Midbrain (tissue), 1 donor: ENCODE measurements at regions not wholly inside any gene's neighbourhood (a gene's known extent, or its start where the extent isn't known, plus 50 kb on each side); places are given as distances from the start of the nearest gene placed in this dataset.
"Not testable (repeated sequence)": the region's sequence is repeated elsewhere in the genome, so short reads cannot be mapped to it uniquely, and the experiment has no call there.

Experiments
- DNase-seq: peaks from one replicate; lab custom pipeline; 2025; lab: John Stamatoyannopoulos, UW

DNA sequence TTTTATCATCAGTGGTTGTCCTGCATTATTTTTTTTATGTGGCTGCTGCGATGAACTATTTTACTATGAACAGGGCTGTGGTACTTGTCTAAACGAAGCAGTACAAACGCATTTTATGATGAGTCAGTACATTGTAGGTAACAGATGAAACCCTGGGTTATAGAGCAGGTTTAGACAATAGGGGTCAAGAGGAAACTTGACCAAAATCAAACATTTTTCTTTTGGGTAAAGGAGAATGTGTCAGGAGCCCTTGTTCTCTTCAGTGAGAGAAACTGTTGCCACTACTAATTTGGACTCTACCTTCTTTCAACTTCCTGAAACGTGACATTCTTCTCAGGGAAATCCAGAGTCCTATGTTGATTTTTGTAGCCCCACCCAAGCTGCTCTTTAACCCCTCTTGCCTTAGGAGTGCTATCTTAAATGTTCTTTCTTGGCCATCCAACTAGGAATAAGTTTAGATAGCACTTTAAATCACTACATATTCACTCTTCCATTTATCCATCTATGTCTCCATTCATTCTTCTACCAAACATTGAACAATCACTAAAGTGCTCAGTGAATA lies 415.8 kb upstream of the NR3C2 start:
- DNase-seq: no peak

DNA sequence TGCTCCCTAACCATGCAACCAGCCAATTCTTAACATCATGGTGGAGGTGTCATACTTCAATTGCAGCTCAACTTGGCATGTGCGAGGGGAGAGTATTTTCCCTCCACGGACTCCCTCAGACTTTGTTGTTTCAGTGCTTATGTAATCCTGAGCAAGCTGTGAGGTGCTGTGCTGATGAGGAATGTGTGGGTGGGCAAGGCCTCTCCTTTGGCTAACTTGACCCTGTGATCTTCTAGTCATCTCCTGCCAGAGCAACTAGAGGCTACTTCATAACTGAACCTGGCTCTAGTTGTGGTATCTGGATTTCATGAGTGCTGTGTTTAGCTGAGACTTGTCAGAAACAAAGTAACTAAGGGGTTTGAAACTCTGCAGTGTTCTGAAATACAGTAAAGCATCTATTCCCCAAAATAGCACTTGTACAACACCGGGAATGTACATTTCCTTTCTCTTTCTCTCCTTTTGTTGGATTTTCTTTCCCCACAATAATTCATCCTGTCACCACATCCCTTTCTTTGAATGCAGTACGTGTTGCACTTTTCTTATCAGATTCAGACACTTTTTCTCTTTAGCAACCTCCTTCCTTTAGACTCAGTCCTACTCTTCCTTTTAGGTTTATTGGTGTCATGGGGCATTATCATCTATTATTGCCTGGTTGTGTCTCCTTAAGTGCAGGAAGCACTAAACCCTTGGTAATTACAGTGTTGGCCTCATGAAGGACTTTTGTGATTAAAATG lies 415.2 kb upstream of the NR3C2 start:
- no peak for DNase-seq

DNA sequence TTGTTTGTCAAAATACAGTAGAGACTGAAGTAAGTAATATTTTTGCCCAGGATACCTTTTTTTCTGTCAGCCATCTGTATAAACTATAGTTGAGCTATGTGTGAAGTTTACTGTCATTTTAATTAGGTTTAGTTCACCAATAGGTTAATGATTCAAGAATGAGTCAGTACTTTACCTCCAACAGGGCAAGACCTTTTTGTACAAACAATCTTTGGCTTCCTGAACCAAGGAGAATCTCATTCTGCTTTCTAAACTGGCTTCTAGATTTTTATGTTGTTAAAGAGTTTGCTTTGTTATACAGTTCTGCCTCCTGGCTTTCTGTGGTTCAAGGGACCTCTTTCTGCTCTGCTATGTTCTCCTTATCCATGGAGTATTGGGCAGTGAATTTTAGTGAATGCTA lies 412.0 kb upstream of the NR3C2 start:
- no peak for DNase-seq

DNA sequence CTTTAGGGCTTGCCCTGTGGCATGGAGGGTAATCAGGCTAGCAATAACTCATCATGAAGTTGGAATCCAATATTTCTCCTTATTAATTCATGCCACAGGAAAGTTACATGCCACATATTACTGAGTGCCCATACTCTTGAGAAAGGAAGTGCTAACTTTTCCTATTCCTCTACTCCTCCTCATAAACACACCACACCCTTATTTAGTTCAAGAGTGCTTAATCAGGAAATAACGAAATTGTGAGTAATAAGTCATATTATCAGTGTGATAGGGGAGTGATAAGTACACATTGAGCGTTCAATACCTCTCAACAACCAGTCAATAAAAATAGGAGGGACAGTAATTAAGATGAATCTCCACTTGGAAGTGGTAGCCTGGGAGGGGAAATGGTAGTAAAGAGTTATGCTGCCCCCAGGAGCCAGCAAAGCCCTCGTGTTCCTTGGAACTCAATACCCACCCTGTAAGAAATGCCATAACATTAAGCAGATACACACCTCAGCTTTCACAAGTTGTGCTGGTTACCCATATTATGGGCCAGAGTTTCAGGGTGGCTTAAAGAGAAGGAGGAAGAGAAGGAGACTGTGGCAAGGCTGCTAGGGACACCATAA lies 410.0 kb upstream of the NR3C2 start:
- DNase-seq: no peak

DNA sequence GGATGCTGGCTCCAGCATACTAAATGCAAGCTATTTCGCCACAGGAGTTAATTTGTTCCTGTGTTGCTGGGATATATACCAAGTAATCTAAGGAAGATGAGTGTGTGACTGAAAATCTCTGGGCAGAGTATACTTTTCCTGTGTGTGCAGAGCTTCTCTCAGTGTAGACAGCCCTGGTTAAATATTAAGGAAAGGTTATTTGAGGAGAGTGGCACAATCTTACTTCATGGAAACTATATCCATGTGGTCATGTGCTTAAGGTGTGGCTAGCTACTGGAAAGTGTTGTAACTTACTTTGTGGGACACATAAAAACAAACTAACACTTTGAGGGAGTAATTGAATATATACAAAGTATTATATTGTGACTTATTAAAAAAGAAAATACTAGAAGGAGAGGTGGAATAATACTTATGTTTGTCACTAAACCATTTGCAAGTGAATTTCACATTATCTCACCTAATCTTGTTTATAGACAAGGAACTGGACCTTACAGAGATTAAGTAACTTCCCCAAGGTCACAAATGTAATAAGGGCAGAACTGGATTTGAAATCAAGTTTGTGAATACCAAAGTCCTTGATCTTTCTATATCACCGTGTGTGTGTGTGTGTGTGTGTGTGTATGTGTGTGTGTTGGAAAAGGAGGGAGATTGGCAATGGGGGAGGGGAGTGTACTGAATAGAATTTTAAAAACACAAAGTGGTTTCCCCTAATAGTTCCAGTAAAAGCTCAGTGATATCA lies 408.2 kb upstream of the NR3C2 start:
- no peak for DNase-seq

DNA sequence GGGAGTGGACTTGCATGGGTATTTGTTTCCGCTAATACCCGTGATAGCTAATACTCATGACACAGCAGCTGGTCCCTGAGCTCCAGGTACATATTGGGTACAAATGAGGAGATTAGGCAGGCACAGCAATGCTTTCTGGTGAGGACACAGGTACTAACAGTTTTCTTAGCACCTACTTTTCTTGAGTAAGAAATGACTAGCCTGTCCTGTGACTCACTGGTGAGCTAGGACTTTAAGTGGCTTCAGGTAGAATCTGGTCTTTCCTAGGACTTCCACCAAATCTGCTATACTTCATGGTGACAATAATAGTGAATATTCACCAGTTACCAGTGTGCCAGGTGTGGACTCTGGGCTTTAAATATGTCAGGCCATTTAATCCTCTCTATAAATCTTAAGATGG lies 407.4 kb upstream of the NR3C2 start:
- no peak for DNase-seq

DNA sequence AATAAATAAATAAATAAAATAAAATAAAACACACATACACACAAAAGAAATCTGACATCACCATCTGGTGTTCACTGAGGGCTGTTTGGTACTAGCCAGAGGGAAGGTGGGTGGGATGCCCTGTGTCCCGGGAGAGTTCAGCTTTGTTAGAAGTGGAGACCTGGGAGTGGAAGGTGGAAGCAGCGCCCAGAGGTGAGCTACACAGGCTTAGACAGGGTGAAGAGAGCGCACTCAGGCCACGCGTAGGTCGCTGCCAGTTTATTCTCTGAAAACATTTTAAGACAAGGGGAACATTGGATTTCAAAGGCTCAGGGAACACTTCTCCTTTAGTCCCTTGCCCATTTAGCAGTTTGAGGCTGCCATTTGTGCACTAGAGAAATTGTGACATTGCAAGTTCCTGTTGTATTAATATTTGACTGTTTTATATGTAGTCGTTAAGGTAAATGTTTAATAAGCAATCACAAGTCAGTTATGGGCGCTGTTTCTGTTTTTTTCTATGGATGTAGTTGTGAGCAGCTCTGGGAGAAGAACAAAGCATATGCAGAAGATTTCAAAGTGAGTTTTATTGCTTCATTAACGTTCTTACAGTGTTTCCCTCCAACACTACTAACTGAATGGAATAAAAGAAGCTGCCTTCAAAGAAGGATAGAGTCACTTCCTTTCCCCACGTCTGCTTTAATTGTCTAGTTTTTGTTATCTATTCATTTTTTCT lies 405.5 kb upstream of the NR3C2 start:
- DNase-seq: no peak

DNA sequence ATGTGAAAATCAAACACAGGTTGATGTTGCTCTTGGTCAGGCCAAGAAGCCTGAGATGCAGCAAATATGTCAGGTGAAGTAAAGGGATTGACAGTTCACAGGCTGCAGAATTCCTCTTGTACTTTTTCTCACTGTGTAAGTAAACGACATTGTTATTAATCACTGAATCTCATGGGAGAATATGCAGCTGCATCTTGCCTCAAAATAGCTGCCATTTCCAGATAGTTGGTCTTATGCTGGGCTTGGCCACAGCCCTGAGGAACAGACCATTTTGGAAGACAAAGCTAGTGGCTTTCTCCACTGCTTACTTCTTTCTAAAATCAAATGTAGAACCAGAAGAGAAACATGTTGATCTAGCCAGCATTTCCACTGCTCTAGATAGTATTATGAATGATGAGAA lies 403.4 kb upstream of the NR3C2 start:
- DNase-seq: no peak

DNA sequence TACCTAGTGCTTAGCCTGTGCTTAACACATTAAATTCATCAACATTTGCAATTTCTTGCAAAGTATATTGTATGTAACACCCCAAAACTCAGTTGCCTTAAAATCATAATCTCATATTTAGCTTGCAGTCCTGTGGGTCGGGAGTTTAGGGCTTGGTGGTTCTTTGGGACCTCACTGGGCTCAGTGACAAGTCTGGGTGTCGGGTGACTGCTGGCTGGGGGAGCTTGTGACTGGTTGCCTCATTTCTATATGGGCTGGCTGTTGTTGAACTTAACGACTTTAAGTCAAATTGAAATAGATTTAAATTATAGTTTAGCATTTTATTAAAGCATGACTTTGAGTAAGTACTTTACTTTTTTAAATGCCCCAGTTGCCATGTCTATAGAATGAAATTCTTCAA lies 401.4 kb upstream of the NR3C2 start:
- DNase-seq: no peak

DNA sequence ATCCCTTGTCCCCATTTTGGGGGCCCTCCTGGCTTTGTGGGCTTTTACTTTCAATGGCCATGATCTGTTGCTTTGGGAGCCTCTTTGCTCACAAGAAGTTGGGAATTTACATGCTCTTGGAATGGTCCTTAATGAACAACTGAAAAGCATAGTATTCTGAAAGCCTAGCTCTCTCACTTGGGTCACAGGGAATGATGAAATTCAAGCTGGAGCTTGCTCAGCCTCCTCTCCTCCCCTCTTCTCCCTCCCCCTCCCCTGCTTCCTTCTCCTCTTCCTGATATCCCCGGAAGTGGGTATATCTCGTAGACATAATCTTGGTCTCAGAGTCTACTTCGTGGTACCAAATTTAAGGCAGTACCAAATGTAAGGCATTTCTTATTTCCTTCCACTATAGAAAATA lies 400.6 kb upstream of the NR3C2 start:
- no peak for DNase-seq

DNA sequence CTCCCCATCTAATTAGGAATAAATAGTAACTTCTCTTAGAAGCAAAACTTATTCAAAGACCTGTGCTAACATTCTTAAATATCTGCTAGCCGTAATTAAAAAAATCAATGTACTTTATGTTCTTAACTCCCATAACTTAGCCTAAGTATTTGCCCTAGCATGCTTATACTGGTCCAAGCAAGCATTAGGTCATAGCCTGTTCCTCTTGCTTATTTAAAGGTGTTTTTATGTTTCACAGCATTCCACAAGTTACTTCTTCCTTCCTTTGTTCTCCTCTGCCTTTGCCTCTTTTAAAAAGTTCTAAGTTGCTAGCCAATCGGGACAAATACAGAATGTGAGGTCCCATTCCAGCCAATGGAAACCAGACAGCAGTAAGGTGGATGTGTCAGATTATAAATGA lies 395.4 kb upstream of the NR3C2 start:
- DNase-seq: not testable (repeated sequence)

DNA sequence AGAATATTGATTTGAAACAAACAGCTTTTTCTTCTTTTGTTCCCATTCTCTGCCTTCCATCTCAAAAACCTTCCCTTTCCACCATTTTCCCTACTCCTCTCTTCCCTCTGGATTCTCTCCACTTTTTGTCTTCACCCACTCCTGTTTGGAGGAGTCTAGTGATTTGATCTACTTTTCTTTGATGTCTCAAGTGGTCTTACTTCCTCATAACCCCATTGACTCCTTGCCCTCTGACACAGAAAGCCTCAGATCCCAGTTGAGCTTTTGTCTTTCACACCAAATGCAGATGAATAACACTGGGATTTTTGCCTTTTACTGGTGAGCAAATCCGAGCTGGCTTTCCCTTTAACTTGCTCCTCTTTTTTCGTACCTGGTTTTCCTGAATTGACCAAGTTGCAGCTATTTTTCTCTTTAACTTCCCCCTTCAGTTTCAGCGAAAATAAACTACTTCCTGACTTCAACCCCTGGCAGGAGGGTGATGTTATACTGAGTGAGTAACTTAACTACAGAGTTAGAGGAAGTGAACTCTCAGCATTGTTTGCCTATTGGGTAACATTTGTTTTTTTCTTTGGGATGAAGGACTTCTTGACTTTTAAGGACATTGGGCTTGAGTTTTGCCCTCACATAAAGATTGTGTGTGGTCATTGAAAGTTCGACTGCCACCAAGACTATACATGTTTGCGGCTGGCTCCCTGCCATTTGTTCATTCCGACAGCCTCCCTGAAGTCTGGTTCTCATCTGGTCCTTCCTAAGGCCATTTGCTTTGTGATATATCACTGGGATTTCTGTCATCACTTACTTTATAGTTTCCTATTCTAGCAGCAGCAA lies 392.8 kb upstream of the NR3C2 start:
- peak; percentile 5 for DNase-seq

DNA sequence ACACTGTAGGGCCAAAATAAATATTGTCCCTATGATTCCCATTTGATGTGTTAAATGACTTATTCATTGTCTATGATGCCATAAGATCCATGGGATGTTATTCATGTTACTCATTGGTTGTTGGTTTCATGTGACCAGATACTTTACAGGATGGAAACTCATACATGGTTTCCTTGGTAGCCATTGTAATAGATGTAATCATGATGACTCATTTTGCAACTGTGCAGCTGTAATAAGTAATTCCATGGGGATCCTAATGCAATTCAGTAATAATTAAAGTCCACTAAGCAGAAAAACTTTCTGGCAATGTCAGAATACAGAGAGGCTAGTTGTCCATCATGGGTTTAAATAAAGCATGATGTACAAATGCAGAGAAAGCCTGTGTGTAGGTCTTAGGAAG lies 389.7 kb upstream of the NR3C2 start:
- no peak for DNase-seq

DNA sequence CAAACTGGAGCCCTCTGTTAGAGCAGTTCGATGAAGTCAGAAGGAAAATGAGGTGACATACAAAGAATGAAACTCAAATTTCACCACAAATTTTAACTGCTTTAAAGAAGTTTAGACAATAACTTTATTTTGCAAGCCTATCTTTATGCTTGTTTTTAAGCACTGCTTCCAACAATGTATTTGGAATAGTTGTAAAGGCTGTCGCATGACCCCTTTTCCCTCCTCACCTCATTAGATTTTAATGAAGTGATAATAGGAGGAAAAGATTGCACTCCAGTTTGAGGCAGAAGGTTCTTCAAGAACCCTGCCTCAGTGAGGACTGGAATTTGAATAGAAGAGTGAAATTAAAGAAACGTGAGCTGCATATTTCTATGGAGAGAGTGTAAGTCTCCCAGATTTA lies 386.1 kb upstream of the NR3C2 start:
- DNase-seq: no peak

DNA sequence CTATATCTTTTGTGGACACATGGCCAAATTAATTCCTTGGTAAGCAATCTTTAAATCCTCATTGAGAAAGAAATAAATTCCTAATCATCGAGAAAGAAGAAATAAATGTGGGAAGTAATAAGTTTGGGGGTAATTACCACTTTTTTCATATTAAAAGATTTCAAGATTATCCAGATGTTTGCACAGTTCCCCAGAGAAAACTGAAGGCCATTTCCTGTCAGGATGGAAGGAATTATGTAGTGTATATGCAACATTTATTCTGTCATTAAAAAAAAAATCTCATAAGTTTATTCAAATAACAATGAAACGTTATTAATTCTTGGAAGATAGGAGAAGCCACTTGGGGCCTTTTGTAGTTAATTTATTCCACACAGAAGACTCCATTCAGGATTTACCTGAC lies 385.6 kb upstream of the NR3C2 start:
- DNase-seq: no peak

DNA sequence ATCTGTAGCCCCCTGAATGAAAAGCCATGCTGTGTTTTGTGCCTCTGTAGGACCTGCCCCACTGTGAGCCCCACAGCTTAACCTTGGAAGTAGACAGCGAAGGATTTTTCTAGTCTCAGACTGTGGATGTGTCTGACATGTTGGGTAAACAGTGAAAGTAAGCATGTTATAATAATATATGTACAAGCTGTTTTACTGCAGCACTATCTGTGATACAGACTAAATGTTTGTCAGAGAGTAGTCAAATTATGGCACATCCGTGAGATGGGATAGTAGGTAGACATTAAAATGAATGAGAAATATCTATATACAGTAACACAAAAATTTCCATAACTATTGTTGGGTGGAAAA lies 381.2 kb upstream of the NR3C2 start:
- DNase-seq: no peak

DNA sequence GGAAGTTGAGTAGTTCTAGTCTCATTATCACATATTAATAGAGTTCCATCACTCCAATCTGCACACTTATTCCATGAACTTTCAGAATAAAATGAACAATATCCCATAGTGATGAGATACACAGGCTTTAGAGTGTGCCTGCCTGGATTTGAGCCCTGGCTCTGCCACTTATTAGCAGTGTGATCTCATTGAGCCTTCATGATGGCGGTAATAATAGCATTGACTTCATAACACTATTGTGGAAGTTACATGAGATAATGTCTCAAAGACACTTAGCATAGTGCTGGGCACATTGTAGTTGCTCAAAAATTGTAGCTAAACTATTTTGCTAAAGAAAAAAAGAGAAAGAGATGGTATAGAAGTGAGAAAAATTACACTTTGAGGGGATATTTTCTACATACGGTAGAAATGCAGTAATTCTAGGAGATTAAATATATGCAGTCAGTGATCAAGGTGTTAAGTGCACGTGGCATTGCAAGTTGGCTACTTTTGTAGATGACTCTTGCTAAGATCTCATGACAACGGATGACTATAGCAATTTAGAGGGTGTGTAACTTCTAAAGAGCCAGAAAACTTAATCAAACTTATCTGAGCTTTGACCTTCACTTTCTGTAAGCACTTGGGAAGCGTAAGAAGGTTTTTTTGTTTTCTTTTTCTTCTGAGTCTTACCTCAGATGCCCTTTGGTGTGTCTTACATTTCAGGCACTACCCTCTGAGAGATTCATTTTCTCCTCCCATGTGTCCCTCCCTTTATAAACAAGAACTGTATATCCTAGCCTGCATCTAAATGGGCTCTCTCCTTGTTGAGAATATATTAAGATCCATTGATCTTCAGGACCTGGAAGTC lies 380.6 kb upstream of the NR3C2 start:
- no peak for DNase-seq

DNA sequence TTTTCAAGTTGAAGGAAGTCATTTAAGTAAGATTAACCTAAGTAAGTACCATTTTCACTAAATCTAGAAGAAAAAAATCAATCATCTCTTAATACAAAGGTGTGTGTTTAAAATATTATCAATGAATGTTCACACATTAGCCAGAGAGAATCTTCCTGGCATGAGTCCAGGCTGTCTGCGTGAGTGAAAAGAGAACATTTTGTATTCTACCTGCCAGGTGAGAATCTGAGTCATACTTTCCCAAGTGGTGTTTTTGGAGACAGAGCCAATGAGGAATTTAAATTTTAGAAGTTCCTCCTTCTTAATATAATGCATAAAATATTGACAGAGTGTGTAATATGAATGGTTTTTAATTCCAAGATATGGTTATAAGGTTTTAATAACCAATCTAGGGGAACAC lies 371.8 kb upstream of the NR3C2 start:
- DNase-seq: no peak

DNA sequence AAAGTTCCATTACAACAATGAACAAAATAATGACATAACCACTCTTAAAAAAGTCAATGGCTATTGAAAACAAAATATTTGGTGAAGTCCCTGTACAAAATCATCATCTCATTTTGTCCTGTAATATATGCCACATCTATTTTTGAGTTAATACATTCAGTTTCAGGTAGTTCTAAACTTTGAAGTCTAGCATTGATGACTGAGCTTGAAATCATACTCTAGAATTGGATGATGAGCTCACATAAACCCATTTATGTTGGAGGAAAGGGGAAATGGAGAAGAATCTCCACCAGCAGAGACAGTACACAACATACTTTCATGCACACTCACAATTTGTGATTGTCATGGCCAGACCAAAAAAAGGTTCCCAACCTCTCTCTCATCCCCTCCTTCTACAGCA lies 371.1 kb upstream of the NR3C2 start:
- no peak for DNase-seq

DNA sequence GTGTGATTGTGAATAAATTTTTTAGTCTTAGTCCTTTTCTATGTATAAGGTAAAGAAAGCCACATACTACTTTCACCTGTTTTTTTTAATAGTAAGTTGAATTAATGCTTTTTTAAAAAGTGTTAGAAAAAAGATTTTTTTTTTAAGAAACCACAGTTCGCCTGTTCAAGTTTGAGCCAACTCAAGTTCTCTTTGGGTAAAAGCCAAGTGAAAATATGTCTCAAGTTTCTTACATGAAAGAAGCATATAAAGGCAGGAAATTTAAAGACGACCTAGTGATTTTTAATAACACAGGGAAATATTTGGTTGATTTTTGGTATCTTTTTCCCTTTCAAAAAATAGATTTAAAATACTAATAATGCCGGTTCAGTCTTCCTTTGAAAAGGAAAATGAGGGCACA lies 369.9 kb upstream of the NR3C2 start:
- no peak for DNase-seq

DNA sequence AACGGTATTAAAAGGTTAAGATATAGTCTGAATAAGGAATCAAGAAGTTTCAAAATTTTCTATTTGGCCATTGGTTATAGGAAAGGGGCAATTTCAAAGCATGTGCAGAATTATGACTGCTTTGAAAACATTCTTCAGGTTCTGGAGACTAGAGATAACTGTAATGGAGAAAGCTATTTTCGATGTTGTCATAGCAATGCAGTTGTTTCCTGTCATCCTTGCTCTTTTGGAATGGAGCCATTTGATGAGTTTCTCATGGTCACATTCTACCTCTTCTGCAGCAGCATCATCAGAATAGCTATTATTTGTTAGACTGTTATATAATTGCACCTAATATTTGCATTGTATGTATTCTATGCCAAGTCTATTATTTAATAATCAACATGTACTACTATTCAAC lies 368.2 kb upstream of the NR3C2 start:
- DNase-seq: no peak
